DMS79 treated with DMSO at 0.1 percent for 48 hours (cell line): ENCODE measurements at regions not wholly inside any gene's neighbourhood (a gene's known extent, or its start where the extent isn't known, plus 50 kb on each side); places are given as distances from the start of the nearest gene placed in this dataset.

ENCODE experiments used
- DNase-seq: peaks from one replicate; lab custom pipeline; 2025; lab: John Stamatoyannopoulos, UW

DNA sequence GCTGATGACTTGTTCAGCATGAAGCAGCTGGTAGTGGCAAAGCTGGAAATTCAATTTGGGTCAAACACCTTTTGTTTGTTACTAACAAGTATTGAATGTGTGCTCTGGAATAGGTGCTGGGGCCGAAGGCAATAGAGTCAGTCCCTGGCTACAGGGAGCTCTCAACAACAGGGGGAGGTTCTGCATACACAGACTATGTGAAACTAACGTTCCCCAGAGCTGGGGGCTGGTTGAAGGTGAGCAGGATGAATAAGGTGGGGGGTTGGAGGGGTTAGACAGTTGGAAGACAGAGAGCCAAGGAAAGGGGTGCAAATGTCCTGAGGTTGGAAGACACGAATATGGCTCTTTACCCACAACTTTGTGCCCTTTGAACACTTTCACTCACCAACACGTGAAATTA is 84.1 kb upstream of the PLPP4 start:
- DNase-seq = no peak

DNA sequence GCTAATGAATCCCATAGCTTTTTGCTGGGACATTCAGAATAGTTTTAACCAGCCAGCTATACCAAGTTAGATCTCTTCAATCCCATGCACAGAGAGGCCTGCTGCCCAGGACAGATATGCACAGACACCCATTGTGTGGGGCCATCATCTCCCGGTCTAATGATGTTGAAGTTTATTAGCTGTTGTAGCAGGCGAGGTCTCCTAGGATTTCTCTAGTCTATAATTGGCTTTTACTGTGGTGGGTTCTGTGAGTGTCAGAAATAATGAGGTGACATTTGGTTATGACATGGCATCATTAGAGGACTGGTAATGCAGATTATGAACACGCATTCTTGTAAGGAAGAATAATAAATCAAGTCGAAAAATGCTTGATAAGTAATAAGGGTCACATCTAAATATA is 81.4 kb upstream of the PLPP4 start:
- no peak for DNase-seq

DNA sequence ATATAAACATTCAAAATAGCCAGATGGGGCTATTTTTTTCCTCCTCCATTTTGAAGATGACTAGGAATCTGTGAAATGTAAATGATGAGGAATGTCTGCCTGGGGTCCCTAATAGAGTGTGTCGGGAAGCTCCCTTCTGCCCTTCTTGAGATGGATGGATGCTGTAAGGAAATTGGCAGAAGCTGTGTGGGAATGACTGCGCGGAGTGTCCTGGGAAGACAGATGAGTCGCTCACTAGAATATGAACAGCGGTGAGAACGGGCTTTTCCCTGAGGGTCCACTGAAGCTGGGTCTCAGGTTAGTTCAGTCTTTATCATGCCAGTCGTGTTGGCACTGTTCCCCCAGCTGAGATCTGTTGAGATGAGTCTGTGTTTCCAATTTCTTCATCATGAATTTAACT is 75.1 kb upstream of the PLPP4 start:
- DNase-seq = no peak

DNA sequence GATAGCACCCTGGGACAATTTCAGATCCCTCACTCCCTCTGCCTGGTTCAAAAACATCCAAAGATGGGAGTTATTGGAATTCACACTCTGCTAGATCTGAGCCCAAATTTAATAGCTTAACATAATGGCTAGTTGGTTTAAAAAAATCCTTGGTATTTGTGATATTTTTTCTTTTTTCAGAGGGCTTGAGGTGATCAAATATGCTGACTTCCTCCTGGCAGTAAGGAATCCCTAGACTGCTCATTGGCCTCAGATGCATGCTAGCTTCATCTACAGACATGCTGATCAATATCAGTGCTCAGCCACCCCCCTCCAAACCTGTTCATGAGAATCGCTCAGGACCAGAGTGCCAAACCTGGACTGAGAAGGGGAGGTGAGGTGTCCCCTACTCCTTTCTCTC is 74.7 kb upstream of the PLPP4 start:
- DNase-seq = no peak

DNA sequence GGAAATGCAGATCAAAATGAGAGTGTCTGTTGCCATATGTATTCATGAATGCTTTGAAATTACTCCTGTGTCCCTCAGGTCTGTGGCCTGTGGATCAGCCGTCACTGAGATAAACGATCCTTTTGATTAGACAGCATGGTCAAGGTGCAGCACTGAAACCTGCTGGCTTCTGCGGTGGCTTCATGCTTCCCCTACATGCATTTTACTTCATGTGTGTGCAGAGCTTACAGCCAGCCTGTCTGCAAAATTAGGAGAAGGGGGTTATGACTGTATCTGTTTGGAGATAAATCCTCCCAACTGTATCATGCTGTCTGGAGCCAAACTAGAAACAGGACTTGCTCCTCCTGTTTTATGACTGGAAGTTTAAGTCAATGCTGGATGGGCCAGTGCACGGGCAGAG is 71.0 kb upstream of the PLPP4 start:
- DNase-seq = no peak

DNA sequence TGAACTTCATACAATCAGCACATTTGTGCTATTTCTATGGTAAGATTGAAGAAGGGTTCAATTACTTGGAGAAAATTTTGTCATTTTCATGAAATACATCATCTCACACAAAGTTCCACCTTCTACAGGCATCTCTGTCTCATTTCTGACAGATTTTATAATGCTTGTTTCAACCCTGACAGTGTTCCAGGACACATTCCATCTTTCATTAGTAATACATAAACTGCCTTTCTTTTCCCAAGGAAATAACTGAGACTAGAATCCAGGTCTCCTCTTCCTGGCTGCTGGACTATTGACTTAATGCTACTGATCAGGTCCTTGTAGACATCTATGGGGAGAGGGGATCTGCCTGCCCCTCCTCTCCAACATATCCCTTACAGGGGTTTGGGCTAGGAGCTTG is 70.1 kb upstream of the PLPP4 start:
- no peak for DNase-seq

DNA sequence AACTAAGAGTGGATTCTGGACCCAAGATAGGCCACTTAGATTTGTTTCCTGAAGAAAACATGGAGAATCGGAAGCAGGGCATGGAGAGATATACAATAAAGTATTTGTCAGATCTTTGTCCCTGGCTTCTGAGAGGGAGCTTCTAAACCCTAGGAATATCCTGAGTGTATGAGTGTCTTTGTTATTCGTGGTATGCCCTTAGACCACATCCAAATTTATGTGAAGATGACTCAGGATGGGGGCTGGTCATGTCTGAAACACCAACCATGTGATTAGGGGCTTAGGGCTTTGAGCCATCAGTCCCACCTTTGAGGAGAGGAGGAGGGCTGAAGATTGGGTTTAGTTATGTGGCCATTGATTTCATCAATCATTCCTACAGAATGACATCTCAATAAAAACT is 69.7 kb upstream of the PLPP4 start:
- DNase-seq = no peak

DNA sequence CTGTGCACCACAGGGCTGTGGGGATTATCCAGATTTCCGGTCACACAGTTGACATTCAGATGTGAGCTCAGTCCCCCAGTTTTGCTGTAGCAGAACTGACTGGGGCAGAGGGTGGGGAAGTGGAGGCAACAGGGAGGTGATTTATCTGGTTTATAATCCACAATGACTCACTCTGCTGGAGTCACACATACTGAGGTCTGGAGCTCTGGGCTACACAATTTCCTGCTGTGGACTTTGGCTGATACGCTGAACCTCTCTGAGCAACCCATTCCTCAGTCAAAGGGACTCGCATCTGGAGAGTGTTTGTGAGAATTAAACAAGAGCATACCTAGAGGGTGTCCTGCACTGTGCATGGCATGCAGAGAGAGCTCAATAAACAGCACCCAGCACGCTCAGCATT is 64.8 kb upstream of the PLPP4 start:
- no peak for DNase-seq

DNA sequence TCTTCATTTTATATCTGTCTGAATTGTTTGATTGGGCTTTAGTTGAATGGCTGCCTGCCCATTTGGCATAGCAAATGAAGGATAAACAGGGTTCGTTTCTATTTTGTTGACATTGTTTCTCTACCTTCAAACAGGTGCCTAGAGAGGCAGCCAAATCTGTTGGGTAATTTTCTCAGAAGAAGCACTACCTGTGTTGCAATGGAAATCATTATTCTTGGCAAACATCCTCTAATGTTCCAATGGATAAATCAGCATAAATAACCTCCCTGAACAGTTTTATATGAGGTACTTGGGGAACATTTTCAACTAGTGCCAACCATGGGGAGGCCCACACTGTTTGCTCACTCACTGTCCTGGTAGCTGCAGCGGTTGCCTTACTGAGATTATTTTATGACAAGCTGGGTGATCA is 64.4 kb upstream of the PLPP4 start:
- peak; percentile 58 for DNase-seq

DNA sequence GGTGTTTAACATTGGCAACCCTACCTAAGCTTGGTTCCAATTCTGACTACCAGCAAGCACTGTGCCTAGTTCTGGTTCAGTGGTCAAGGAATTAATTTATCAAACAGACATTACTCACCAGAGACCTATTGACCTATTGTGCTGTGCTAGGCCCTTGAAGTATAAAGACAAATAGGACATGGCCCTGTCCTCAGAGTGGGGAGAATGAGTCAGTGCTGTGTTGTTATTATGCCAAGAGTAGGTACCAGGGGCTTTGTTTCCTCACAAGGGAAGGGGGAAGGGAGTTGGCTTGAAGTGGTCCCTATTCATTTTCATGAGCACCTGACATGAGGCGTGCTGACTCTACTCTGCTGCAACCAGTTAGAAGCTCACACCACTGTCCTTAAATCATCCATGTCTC is 62.6 kb upstream of the PLPP4 start:
- DNase-seq = no peak

DNA sequence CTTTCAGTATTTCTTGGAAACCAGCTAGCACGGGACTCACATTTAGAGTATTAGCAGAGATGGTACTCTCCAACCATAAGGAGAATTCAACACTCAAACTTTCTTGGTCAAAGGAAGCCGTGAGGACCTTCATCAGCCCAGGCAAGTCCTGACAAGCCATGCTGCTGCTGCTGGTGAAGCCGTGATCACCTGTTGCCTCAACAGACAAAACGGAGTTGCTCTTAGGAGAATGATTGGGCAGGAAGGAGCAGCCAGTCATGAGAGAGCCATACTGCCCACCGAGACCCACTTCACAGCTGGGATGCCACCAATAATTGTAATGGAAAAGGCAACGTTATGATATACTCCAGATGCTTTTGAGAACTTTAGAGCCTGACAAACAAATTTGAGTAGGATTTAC is 60.8 kb upstream of the PLPP4 start:
- DNase-seq = no peak

DNA sequence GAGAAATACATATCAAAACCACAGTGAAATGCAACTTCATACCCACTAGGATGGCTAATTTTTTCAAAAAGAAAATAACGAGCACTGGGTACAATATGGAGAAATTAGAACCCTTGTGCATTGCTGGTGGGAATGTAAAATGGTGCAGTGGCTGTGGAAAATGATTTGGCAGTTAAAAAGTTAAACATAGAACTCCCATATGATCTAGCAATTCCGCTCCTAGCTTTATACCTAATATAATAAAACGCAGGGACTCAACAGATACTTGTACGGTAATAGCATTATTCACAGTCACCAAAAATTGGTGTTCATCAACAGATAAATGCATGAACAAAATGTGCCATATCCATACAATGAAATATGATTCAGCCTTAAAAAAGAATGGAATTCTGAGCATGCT is 58.8 kb upstream of the PLPP4 start:
- DNase-seq = no peak

DNA sequence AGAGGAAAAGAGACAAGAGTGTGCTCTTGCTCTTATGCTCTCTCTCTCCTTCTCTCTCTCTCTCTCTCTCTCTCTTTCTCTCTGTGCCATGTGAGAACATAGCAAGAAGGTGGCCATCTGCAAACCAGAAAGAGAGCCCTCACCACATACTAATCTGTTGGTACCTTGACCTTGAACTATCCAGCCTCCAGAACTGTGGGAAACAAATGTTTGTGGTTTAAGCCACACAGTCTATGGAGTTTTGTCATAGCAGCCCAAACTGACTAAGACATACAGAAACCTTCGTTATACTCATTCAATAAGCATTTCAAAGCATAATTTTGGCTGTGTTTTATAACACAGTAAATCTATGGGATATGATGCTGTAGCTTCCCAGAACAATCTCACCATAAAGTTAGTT is 56.4 kb upstream of the PLPP4 start:
- no peak for DNase-seq

DNA sequence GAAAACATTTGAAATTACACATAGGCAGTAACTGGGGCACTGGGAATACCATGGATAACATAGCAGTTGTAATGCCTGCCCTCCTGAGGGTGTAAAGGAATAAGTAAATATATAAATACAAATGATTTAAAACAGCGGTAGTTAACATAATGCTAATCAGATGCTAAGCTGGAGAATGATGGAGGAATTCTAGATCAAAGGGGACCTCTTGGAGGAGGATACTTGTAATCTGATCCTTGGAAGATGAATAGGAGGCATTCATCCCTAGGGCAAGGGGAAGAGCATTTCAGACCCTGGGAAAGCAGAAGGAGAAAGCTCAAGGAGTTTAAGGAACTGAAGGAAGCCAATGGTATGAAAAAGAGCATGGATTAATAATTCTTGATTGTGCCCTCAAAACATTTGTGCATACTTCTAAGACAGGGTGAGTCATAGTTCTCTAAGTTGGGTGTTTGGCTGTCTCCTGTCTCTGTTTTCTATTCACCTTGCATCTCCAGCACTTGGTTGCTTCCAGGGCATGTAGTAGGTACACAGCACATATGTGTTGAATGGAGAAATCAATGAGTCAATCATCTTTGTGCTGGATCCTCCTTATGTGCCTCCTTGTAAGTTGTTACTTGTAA is 54.8 kb upstream of the PLPP4 start:
- DNase-seq = no peak

DNA sequence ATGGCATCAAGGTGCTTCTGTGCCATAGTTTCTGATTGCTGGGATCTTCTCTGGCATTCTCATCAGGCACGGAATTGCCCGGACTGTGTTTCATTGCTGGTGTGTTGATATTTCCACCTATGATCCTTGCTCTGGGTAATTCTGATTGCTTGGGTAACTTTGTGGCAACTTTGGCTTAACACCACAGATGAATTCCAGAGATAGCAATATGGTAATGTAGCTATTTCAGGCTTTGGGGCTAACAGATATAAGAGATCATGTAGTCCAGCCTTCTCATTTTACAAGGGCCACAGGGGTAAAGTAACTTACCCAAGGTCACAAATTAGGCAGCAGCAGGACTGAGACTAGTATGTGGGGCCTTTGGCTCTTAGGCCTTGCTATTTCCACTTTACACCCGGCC is 53.9 kb upstream of the PLPP4 start:
- no peak for DNase-seq

DNA sequence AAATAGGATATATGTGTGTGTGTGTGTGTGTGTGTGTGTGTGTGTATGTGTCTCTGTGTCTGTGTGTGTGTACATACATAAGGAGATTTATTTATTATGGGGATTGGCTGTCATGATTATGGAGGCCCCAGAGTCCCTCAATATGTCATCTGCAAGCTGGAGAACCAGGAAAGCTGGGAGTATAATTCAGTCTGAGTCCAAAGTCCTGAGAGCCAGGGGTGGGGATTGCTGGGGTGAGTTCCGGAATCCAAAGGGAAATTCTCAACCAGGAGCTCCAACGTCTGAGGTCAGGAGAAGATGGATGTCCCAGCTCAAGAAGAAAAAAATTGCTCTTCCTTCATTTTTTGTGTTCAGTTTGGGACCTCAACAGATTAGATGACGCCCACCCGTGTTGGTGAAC is 50.7 kb upstream of the PLPP4 start:
- DNase-seq = no peak
